Spleen (tissue), 11 donors: ENCODE measurements at regions not wholly inside any gene's neighbourhood (a gene's known extent, or its start where the extent isn't known, plus 50 kb on each side); places are given as distances from the start of the nearest gene placed in this dataset.

Experiments
- DNase-seq: peaks from one replicate; pipeline ENCODE4 v3.0.0-alpha.2; 2020
- H3K27ac ChIP-seq, 8 donors: fragments of 200-600 bp; sonication (generic) in 7 of 8; 1 replicate in 4 of 8; 2 replicates in 4 of 8; pipeline versions ENCODE4 v1.5.0 to v1.8.0; 2016 to 2021; ENCODE audit warnings: inconsistent platforms in 4 of 8, mild to moderate bottlenecking in 4 of 8, moderate library complexity in 1 of 8
- H3K27me3 ChIP-seq, 7 donors: fragments of 200-600 bp; sonication (generic) in 6 of 7; replicated peaks in 1 of 7; 1 replicate in 4 of 7; 2 replicates in 3 of 7; pipeline versions ENCODE4 v1.5.0 to v1.8.0; 2016 to 2021; ENCODE audit warnings: inconsistent platforms in 3 of 7, mild to moderate bottlenecking in 1 of 7
- H3K36me3 ChIP-seq, 6 donors: fragments of 200-600 bp; sonication (generic) in 5 of 6; 1 replicate in 4 of 6; 2 replicates in 2 of 6; pipeline versions ENCODE4 v1.5.0 to v1.8.0; 2016 to 2021; ENCODE audit warnings: inconsistent platforms in 2 of 6
- H3K4me1 ChIP-seq, 6 donors: fragments of 200-600 bp; sonication (generic) in 5 of 6; 1 replicate in 3 of 6; 2 replicates in 3 of 6; pipeline versions ENCODE4 v1.5.0 to v1.8.0; 2016 to 2021; ENCODE audit warnings: inconsistent platforms in 3 of 6
- H3K4me3 ChIP-seq, 8 donors: fragments of 200-600 bp; sonication (generic) in 7 of 8; 1 replicate in 4 of 8; 2 replicates in 4 of 8; pipeline versions ENCODE4 v1.5.0 to v1.8.0; 2016 to 2021; ENCODE audit warnings: inconsistent platforms in 4 of 8, mild to moderate bottlenecking in 4 of 8, moderate library complexity in 2 of 8
- H3K9me3 ChIP-seq, 8 donors: fragments of 200-600 bp; sonication (generic) in 7 of 8; 1 replicate in 4 of 8; 2 replicates in 4 of 8; pipeline versions ENCODE4 v1.5.0 to v1.8.0; 2016 to 2021; ENCODE audit warnings: inconsistent platforms in 4 of 8
- CTCF ChIP-seq, 11 experiments: fragments of 200-600 bp in 7 of 11; fragments of 450-650 bp in 4 of 11; sonication (generic) in 4 of 11; IDR thresholded peaks in 8 of 11; conservative IDR thresholded peaks in 3 of 11; 1 replicate in 7 of 11; 2 replicates in 4 of 11; pipeline versions ENCODE4 v1.4.0 to v1.8.0; 2016 to 2021; ENCODE audit warnings: antibody characterized with exemption in 11 of 11, inconsistent platforms in 4 of 11, mild to moderate bottlenecking in 1 of 11
- POLR2A ChIP-seq, 3 donors: fragments of 450-650 bp; IDR thresholded peaks; one replicate each; pipeline ENCODE4 v1.5.1; 2017; ENCODE audit warnings: antibody characterized with exemption in 3 of 3, mild to moderate bottlenecking in 1 of 3
- POLR2AphosphoS5 ChIP-seq, 3 donors: sonication (generic); formaldehyde crosslinking; IDR thresholded peaks; one replicate each; pipeline ENCODE4 v1.5.1; 2017; ENCODE audit warnings: antibody characterized with exemption in 3 of 3
- WGBS, 5 donors: extraction: QIAGEN DNeasy Blood & Tissue Kit in 3 of 5; methylation state at CpG; one replicate each; pipeline versions ENCODE4 v1.1.5 to v1.1.7; 2013 to 2018; 5-methylcytosine and 5-hydroxymethylcytosine counted together
- intact Hi-C: fragments of 100-400 bp; cut with DNase I; formaldehyde crosslinking; loops from one replicate; pipeline ENCODE4 v1.15.0; 2023; ENCODE audit warnings: low total_unique reads
- donor health status: healthy with polysubstance abuse.
- donor health status: DM: no; HTN: no; CAD: no; lungs with moderate emphysema.
- donor health status: DM: no; HTN: no; CAD: no.
- donor health status: Bipolar disorder and iron deficiency.
- donor health status: healthy.
- donor health status: DM: no; HTN: no; CAD: no.
- donor health status: DM: yes; HTN: yes; CAD: no.

GRCh38 chr4:60020389-60020788 lies 1179.7 kb upstream of the ADGRL3 start:
- Histone ChIP-seq H3K27me3 (no peaks in the 10 kb centered on the region), H3K27ac (no peak overlapping the region), H3K9me3 (peaks cover 0 to 10% (median 0%) of the 10 kb centered on the region in 8 donors), H3K4me3 (no peak overlapping the region), H3K4me1 (no peaks in the 10 kb centered on the region), H3K36me3 (no peaks in the 10 kb centered on the region)
- 41 to 90% (median 81%) methylated on average over 3 to 4 of the region's 4 CpGs for WGBS, 5 donors
- DNase-seq = no peak
- TF ChIP-seq POLR2AphosphoS5 (IDR thresholded peaks at IDR 0.05) (no peak), CTCF (IDR thresholded peaks at IDR 0.05 in 8 of 11, conservative IDR thresholded peaks at IDR 0.05 in 3 of 11) (no peak), POLR2A (IDR thresholded peaks at IDR 0.05) (no peak)
- intact Hi-C loops = no loop called here

GRCh38 chr4:60033826-60034225 lies 1166.3 kb upstream of the ADGRL3 start:
- Histone ChIP-seq H3K27me3 (no peaks in the 10 kb centered on the region), H3K4me3 (no peak overlapping the region), H3K4me1 (no peaks in the 10 kb centered on the region), H3K36me3 (no peaks in the 10 kb centered on the region), H3K27ac (no peak overlapping the region), H3K9me3 (peaks cover 0 to 9% (median 0%) of the 10 kb centered on the region in 8 donors)
- TF ChIP-seq POLR2AphosphoS5 (IDR thresholded peaks at IDR 0.05) = no peak
- TF ChIP-seq CTCF (IDR thresholded peaks at IDR 0.05 in 8 of 11, conservative IDR thresholded peaks at IDR 0.05 in 3 of 11) = no peak
- no peak for TF ChIP-seq POLR2A (IDR thresholded peaks at IDR 0.05)
- no peak for DNase-seq
- WGBS, 5 donors = 76 to 82% (median 78%) methylated on average over 4 to 6 of the region's 6 CpGs
- intact Hi-C loops = no loop called here

- Histone ChIP-seq H3K4me1 (no peaks in the 10 kb centered on the region), H3K4me3 (no peak overlapping the region), H3K36me3 (no peaks in the 10 kb centered on the region), H3K27ac (no peak overlapping the region), H3K9me3 (peaks cover 0 to 9% (median 0%) of the 10 kb centered on the region in 8 donors), H3K27me3 (no peaks in the 10 kb centered on the region)
- no peak for TF ChIP-seq CTCF (IDR thresholded peaks at IDR 0.05 in 8 of 11, conservative IDR thresholded peaks at IDR 0.05 in 3 of 11)
- TF ChIP-seq POLR2AphosphoS5 (IDR thresholded peaks at IDR 0.05) = no peak
- DNase-seq = peak; percentile 40
- intact Hi-C loops = no loop called here
- WGBS, 5 donors = 25 to 35% (median 35%) methylated on average over 5 to 6 of the region's 6 CpGs
Observed at GRCh38 chr4:60034361-60034760, 1165.8 kb upstream of the ADGRL3 start.

- intact Hi-C loops = no loop called here
- Histone ChIP-seq H3K27ac (no peak overlapping the region), H3K4me3 (no peak overlapping the region), H3K36me3 (no peaks in the 10 kb centered on the region), H3K27me3 (no peaks in the 10 kb centered on the region), H3K9me3 (peaks cover 0 to 36% (median 24%) of the 10 kb centered on the region in 8 donors), H3K4me1 (no peaks in the 10 kb centered on the region)
- TF ChIP-seq POLR2A (IDR thresholded peaks at IDR 0.05) (no peak), POLR2AphosphoS5 (IDR thresholded peaks at IDR 0.05) (no peak), CTCF (IDR thresholded peaks at IDR 0.05 in 8 of 11, conservative IDR thresholded peaks at IDR 0.05 in 3 of 11) (no peak)
- DNase-seq = no peak
- WGBS, 5 donors = 51 to 75% (median 55%) methylated on average over 2 of the region's 2 CpGs
Observed at GRCh38 chr4:60039908-60040307, 1160.2 kb upstream of the ADGRL3 start.
